HepG2 (cell line): ENCODE measurements at regions not wholly inside any gene's neighbourhood (a gene's known extent, or its start where the extent isn't known, plus 50 kb on each side); places are given as distances from the start of the nearest gene placed in this dataset.

Experiments used
- ATAC-seq: fragments of 200-7000 bp; cut with Tn5 transposase; 3 replicates; pipeline ENCODE4 v1.9.1; 2020; ENCODE audit warnings: mild to moderate bottlenecking, moderate library complexity
- BruUV-seq: library from RNA; stranded (reverse); fragments of 400-500 nt; replicated peaks from 2 replicates; lab custom pipeline; 2021; lab: Mats Ljungman, UMichigan
- CTCF ChIA-PET: fragments of 300-600 bp; formaldehyde crosslinking; extraction: SDS; loops from one replicate; lab custom pipeline; 2021; ENCODE audit warnings: low total read pairs, inconsistent platforms, low intra/inter-chr PET ratio; lab: Yijun Ruan, JAX
- POLR2A ChIA-PET: fragments of 350-600 bp; sonication (Branson Sonifier 250); formaldehyde crosslinking; loops from one replicate; lab custom pipeline; 2020; ENCODE audit warnings: antibody characterized with exemption, inconsistent platforms; lab: Yijun Ruan, JAX
- DNase-seq: peaks from one replicate; pipeline ENCODE4 v3.0.0-alpha.2; 2015; ENCODE audit warnings: low spot score
- FAIRE-seq: peaks from 3 replicates; lab custom pipeline; 2011; peaks lifted over from hg19 to GRCh38; lab: Jason Lieb, UNC
- H2AFZ ChIP-seq: one replicate; pipeline ENCODE4 v1.6.1; 2011; ENCODE audit warnings: low read length, inconsistent platforms
- H3K27ac ChIP-seq: fragments of 300-600 bp; 3 replicates; pipeline ENCODE4 v1.8.0; 2011; ENCODE audit warnings: mixed run types, mild to moderate bottlenecking, mixed read lengths, low read length, inconsistent platforms; ENCODE audit not compliant: insufficient read depth; ENCODE audit errors: extremely low read length
- H3K27me3 ChIP-seq, 2 experiments: fragments of 200-600 bp in 1 of 2; 2 replicates in 1 of 2; 3 replicates in 1 of 2; pipeline versions ENCODE4 v1.6.0 to v1.8.0; 2011; ENCODE audit warnings: low read length in 2 of 2, mild to moderate bottlenecking in 2 of 2, moderate library complexity in 2 of 2, inconsistent platforms in 1 of 2; ENCODE audit not compliant: insufficient read depth in 2 of 2, control insufficient read depth in 1 of 2
- H3K36me3 ChIP-seq, 2 experiments: fragments of 200-600 bp in 1 of 2; replicated peaks in 1 of 2; 2 replicates in 1 of 2; 3 replicates in 1 of 2; pipeline versions ENCODE4 v1.5.1 to v1.8.0; 2011; ENCODE audit warnings: low read length in 2 of 2, inconsistent platforms in 1 of 2; ENCODE audit not compliant: insufficient read depth in 2 of 2, control insufficient read depth in 1 of 2
- H3K4me1 ChIP-seq: 2 replicates; pipeline ENCODE4 v1.5.1; 2012; ENCODE audit warnings: low read length, inconsistent platforms; ENCODE audit not compliant: insufficient read depth
- H3K4me2 ChIP-seq: 2 replicates; pipeline ENCODE4 v1.6.0; 2011; ENCODE audit warnings: low read depth, low read length, inconsistent platforms
- H3K4me3 ChIP-seq, 3 experiments: fragments of 200-600 bp in 1 of 3; sonication (generic), shearing (Covaris generic) in 1 of 3; replicated peaks in 1 of 3; 2 replicates each; pipeline ENCODE4 v1.5.1; 2011 to 2016; ENCODE audit warnings: low read length in 3 of 3, inconsistent platforms in 2 of 3, low read depth in 2 of 3, mild to moderate bottlenecking in 2 of 3, control low read depth in 1 of 3, mixed read lengths in 1 of 3; ENCODE audit not compliant: insufficient read depth in 1 of 3
- H3K79me2 ChIP-seq: one replicate; pipeline ENCODE4 v1.6.1; 2011; ENCODE audit warnings: low read length, inconsistent platforms; ENCODE audit not compliant: insufficient read depth
- H3K9ac ChIP-seq: 2 replicates; pipeline ENCODE4 v1.6.0; 2011; ENCODE audit warnings: mild to moderate bottlenecking, low read depth, low read length, inconsistent platforms; ENCODE audit not compliant: insufficient read depth
- H3K9me3 ChIP-seq: 2 replicates; pipeline ENCODE4 v1.5.1; 2012; ENCODE audit warnings: mild to moderate bottlenecking, low read length
- H4K20me1 ChIP-seq: 2 replicates; pipeline ENCODE4 v1.6.0; 2011; ENCODE audit warnings: inconsistent platforms, mild to moderate bottlenecking, low read length, moderate library complexity; ENCODE audit not compliant: insufficient read depth
- CBX1 ChIP-seq: IDR thresholded peaks from one replicate; pipeline ENCODE4 v1.6.1; 2016; ENCODE audit warnings: antibody characterized with exemption, low read depth
- CCAR2 ChIP-seq: fragments of 200-400 bp; formaldehyde crosslinking; optimal IDR thresholded peaks from 2 replicates; pipeline ENCODE3; 2018; ENCODE audit warnings: low read depth, mild to moderate bottlenecking, low read length, moderate library complexity
- FOSL1 ChIP-seq: sonication (generic); formaldehyde crosslinking; IDR thresholded peaks from 2 replicates; pipeline ENCODE4 v1.9.0; 2021; ENCODE audit warnings: missing genetic modification reagents, borderline replicate concordance
- FOXC1 ChIP-seq: sonication (generic); formaldehyde crosslinking; IDR thresholded peaks from 2 replicates; pipeline ENCODE4 v1.8.0; 2022; ENCODE audit warnings: mild to moderate bottlenecking, missing genetic modification reagents, borderline replicate concordance
- HNF4G ChIP-seq, 2 experiments: sonication (generic) in 1 of 2; formaldehyde crosslinking in 1 of 2; IDR thresholded peaks; 2 replicates each; pipeline versions ENCODE4 v1.4.0 to v1.6.1; 2011 to 2020; ENCODE audit warnings: borderline replicate concordance in 2 of 2, low read depth in 2 of 2, mild to moderate bottlenecking in 2 of 2, low read length in 1 of 2, missing genetic modification reagents in 1 of 2, moderate library complexity in 1 of 2
- JUN ChIP-seq: sonication (generic); formaldehyde crosslinking; IDR thresholded peaks from 2 replicates; pipeline ENCODE4 v1.4.0; 2020; ENCODE audit warnings: mild to moderate bottlenecking, missing genetic modification reagents
- KDM2A ChIP-seq: sonication (generic); formaldehyde crosslinking; IDR thresholded peaks from 2 replicates; pipeline ENCODE4 v1.4.0; 2020; ENCODE audit warnings: low read depth, missing genetic modification reagents, borderline replicate concordance
- RXRA ChIP-seq: sonication (generic); formaldehyde crosslinking; IDR thresholded peaks from 2 replicates; pipeline ENCODE4 v1.5.1; 2020; ENCODE audit warnings: missing genetic modification reagents
- SP140L ChIP-seq: sonication (generic); formaldehyde crosslinking; IDR thresholded peaks from 2 replicates; pipeline ENCODE4 v1.4.0; 2020; ENCODE audit warnings: missing genetic modification reagents, borderline replicate concordance
- ZFP36L1 ChIP-seq: sonication (generic); formaldehyde crosslinking; IDR thresholded peaks from 2 replicates; pipeline ENCODE4 v1.8.0; 2022; ENCODE audit warnings: mild to moderate bottlenecking, missing genetic modification reagents, moderate library complexity
- ZNF496 ChIP-seq: sonication (generic); formaldehyde crosslinking; IDR thresholded peaks from 2 replicates; pipeline ENCODE4 v1.8.1; 2023; ENCODE audit warnings: mild to moderate bottlenecking, moderate library complexity, missing genetic modification reagents; ENCODE audit not compliant: insufficient replicate concordance
- ZNF605 ChIP-seq: sonication (generic); formaldehyde crosslinking; IDR thresholded peaks from 2 replicates; pipeline ENCODE4 v1.8.0; 2022; ENCODE audit warnings: mild to moderate bottlenecking, missing genetic modification reagents
- ZNF619 ChIP-seq: sonication (generic); formaldehyde crosslinking; IDR thresholded peaks from 2 replicates; pipeline ENCODE4 v1.4.0; 2020; ENCODE audit warnings: mild to moderate bottlenecking, missing genetic modification reagents
- WGBS: methylation state at CpG from one replicate; pipeline ENCODE4 v1.1.6; 2017; ENCODE audit warnings: low lambda C conversion rate; 5-methylcytosine and 5-hydroxymethylcytosine counted together
- in situ Hi-C: cut with HindIII; loops from 2 replicates; pipeline ENCODE4 v1.10.0; 2017; ENCODE audit warnings: low pct_unique_long_range_greater_than_20kb; ENCODE audit not compliant: extremely low pct_ligation_motif_present
- intact Hi-C: fragments of 100-400 bp; cut with micrococcal nuclease; formaldehyde crosslinking; loops from one replicate; pipeline ENCODE4 v1.10.0; 2022; ENCODE audit not compliant: unreplicated experiment
- TF ChIP-seq, protein P1 (sequence below): sonication (generic); formaldehyde crosslinking; conservative IDR thresholded peaks from 2 replicates; pipeline ENCODE4 v1.8.0; 2022; ENCODE audit warnings: mild to moderate bottlenecking, moderate library complexity, missing genetic modification reagents
- TF ChIP-seq, protein P2 (sequence below): sonication (generic); formaldehyde crosslinking; IDR thresholded peaks from 2 replicates; pipeline ENCODE4 v1.8.0; 2022; ENCODE audit warnings: missing genetic modification reagents, low read depth, mild to moderate bottlenecking, borderline replicate concordance
- TF ChIP-seq, protein P3 (sequence below): sonication (generic); formaldehyde crosslinking; IDR thresholded peaks from 2 replicates; pipeline ENCODE4 v1.8.1; 2023; ENCODE audit warnings: missing genetic modification reagents, inconsistent platforms, borderline replicate concordance
- TF ChIP-seq, protein P4 (sequence below): sonication (generic); formaldehyde crosslinking; IDR thresholded peaks from 2 replicates; pipeline ENCODE4 v1.4.0; 2020; ENCODE audit warnings: missing genetic modification reagents
- TF ChIP-seq, protein P5 (sequence below): IDR thresholded peaks from 2 replicates; pipeline ENCODE4 v1.6.1; 2016; ENCODE audit warnings: mild to moderate bottlenecking
- TF ChIP-seq, protein P6 (sequence below): IDR thresholded peaks from 2 replicates; pipeline ENCODE4 v1.6.1; 2016

DNA sequence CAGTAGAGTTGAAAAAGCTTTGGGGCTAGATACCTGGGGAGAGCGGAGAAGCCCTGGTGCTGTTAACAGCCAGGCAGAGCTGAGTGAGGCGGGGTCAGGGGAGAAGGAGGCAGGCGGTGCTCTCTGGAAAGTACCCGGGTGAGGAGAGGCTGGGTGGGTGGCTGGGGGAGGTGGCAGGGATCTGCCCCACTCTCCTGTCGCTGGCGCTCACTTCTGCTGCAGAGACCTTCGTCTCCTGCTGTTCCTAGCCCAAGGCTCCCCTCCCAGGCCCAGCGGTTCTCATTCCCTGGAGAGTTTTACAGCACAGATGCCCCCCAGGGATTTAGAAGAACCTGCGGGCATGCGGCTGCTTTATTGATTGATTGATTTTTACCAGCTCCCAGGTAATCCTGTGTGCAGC, 302.8 kb downstream of the IRF8 start:
- ATAC-seq (no peak), FAIRE-seq (no peak), DNase-seq (no peak)
- TF ChIP-seq, protein P1, sequence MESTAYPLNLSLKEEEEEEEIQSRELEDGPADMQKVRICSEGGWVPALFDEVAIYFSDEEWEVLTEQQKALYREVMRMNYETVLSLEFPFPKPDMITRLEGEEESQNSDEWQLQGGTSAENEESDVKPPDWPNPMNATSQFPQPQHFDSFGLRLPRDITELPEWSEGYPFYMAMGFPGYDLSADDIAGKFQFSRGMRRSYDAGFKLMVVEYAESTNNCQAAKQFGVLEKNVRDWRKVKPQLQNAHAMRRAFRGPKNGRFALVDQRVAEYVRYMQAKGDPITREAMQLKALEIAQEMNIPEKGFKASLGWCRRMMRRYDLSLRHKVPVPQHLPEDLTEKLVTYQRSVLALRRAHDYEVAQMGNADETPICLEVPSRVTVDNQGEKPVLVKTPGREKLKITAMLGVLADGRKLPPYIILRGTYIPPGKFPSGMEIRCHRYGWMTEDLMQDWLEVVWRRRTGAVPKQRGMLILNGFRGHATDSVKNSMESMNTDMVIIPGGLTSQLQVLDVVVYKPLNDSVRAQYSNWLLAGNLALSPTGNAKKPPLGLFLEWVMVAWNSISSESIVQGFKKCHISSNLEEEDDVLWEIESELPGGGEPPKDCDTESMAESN (CRISPR knock-in tag), result no peak
- TF ChIP-seq, protein P2, sequence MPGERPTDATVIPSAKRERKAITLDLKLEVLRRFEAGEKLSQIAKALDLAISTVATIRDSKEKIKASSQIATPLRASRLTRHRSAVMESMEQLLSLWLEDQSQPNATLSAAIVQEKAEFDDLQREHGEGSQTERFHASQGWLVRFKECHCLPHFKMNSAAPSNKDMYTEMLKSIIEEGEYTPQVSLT (CRISPR knock-in tag), result no peak
- TF ChIP-seq CBX1 (no peak), ZNF605 (no peak), ZNF496 (CRISPR knock-in tag) (no peak), SP140L (no peak), FOXC1 (CRISPR knock-in tag) (no peak), KDM2A (CRISPR knock-in tag) (no peak), CCAR2 (no peak), ZNF619 (CRISPR knock-in tag) (no peak), FOSL1 (CRISPR knock-in tag) (no peak), ZFP36L1 (CRISPR knock-in tag) (no peak), RXRA (CRISPR knock-in tag) (no peak), JUN (no peak), HNF4G (IDR thresholded peaks at IDR 0.05; ENCODE audit: borderline replicate concordance, low read depth, low read length) (no peak), HNF4G (CRISPR knock-in tag; IDR thresholded peaks at IDR 0.05; ENCODE audit: borderline replicate concordance, low read depth) (no peak)
- TF ChIP-seq, protein P3, sequence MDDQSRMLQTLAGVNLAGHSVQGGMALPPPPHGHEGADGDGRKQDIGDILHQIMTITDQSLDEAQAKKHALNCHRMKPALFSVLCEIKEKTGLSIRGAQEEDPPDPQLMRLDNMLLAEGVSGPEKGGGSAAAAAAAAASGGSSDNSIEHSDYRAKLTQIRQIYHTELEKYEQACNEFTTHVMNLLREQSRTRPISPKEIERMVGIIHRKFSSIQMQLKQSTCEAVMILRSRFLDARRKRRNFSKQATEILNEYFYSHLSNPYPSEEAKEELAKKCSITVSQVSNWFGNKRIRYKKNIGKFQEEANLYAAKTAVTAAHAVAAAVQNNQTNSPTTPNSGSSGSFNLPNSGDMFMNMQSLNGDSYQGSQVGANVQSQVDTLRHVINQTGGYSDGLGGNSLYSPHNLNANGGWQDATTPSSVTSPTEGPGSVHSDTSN (CRISPR knock-in tag), result no peak
- TF ChIP-seq, protein P4, sequence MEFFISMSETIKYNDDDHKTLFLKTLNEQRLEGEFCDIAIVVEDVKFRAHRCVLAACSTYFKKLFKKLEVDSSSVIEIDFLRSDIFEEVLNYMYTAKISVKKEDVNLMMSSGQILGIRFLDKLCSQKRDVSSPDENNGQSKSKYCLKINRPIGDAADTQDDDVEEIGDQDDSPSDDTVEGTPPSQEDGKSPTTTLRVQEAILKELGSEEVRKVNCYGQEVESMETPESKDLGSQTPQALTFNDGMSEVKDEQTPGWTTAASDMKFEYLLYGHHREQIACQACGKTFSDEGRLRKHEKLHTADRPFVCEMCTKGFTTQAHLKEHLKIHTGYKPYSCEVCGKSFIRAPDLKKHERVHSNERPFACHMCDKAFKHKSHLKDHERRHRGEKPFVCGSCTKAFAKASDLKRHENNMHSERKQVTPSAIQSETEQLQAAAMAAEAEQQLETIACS (CRISPR knock-in tag), result no peak
- TF ChIP-seq, protein P5, sequence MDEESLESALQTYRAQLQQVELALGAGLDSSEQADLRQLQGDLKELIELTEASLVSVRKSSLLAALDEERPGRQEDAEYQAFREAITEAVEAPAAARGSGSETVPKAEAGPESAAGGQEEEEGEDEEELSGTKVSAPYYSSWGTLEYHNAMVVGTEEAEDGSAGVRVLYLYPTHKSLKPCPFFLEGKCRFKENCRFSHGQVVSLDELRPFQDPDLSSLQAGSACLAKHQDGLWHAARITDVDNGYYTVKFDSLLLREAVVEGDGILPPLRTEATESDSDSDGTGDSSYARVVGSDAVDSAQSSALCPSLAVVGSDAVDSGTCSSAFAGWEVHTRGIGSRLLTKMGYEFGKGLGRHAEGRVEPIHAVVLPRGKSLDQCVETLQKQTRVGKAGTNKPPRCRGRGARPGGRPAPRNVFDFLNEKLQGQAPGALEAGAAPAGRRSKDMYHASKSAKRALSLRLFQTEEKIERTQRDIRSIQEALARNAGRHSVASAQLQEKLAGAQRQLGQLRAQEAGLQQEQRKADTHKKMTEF (CRISPR knock-in tag), result no peak
- TF ChIP-seq, protein P6, sequence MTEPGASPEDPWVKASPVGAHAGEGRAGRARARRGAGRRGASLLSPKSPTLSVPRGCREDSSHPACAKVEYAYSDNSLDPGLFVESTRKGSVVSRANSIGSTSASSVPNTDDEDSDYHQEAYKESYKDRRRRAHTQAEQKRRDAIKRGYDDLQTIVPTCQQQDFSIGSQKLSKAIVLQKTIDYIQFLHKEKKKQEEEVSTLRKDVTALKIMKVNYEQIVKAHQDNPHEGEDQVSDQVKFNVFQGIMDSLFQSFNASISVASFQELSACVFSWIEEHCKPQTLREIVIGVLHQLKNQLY (CRISPR knock-in tag), result no peak
- POLR2A ChIA-PET, result no interaction called here
- Histone ChIP-seq H3K9ac (no peak overlapping the region), H3K4me3 (no peak overlapping the region), H3K4me2 (no peak overlapping the region), H4K20me1 (no peaks in the 10 kb centered on the region; the same call in 1 of the 2 replicates), H3K4me1 (no peaks in the 10 kb centered on the region), H3K27ac (no peak overlapping the region), H2AFZ (no peak overlapping the region), H3K79me2 (no peaks in the 10 kb centered on the region), H3K9me3 (no peaks in the 10 kb centered on the region), H3K27me3 (peaks cover 7 to 68% of the 10 kb centered on the region in 2 experiments), H3K36me3 (no peaks in the 10 kb centered on the region)
- WGBS, result 20% methylated on average over 8 of the region's 10 CpGs
- intact Hi-C loops, result no loop called here
- in situ Hi-C loops, result no loop called here
- no TSS peak for BruUV-seq
- CTCF ChIA-PET, result no interaction called here
